IMR-90 (cell line): ENCODE measurements at regions not wholly inside any gene's neighbourhood (a gene's known extent, or its start where the extent isn't known, plus 50 kb on each side); places are given as distances from the start of the nearest gene placed in this dataset.
"Not testable (repeated sequence)": the region's sequence is repeated elsewhere in the genome, so short reads cannot be mapped to it uniquely, and the experiment has no call there.

ENCODE experiments used
- CEBPB ChIP-seq: IDR thresholded peaks from 2 replicates; pipeline ENCODE4 v1.6.1; 2012; ENCODE audit warnings: low read depth, low read length, improper control_type of control experiment
- CHD1 ChIP-seq: IDR thresholded peaks from 2 replicates; pipeline ENCODE4 v1.6.1; 2012; ENCODE audit warnings: low read depth, low read length, improper control_type of control experiment
- ELK1 ChIP-seq: fragments of 150-350 bp; IDR thresholded peaks from 2 replicates; pipeline ENCODE4 v1.6.1; 2016; ENCODE audit warnings: low read depth, mild to moderate bottlenecking, low read length, moderate library complexity, borderline replicate concordance
- FOS ChIP-seq: fragments of 150-350 bp; IDR thresholded peaks from 2 replicates; pipeline ENCODE4 v1.6.1; 2016; ENCODE audit warnings: low read depth, low read length
- MAFK ChIP-seq: IDR thresholded peaks from 2 replicates; pipeline ENCODE4 v1.6.1; 2012; ENCODE audit warnings: low read depth, low read length, improper control_type of control experiment
- MAZ ChIP-seq: IDR thresholded peaks from 2 replicates; pipeline ENCODE4 v1.6.1; 2012; ENCODE audit warnings: low read depth, mild to moderate bottlenecking, low read length, improper control_type of control experiment, moderate library complexity, borderline replicate concordance
- MXI1 ChIP-seq: IDR thresholded peaks from 2 replicates; pipeline ENCODE4 v1.6.1; 2012; ENCODE audit warnings: low read depth, mild to moderate bottlenecking, low read length, moderate library complexity, borderline replicate concordance
- POLR2A ChIP-seq: IDR thresholded peaks from 2 replicates; pipeline ENCODE4 v1.6.1; 2012; ENCODE audit warnings: mild to moderate bottlenecking, low read depth, low read length
- RAD21 ChIP-seq: IDR thresholded peaks from 2 replicates; pipeline ENCODE4 v1.6.1; 2012; ENCODE audit warnings: low read length, improper control_type of control experiment
- RCOR1 ChIP-seq: IDR thresholded peaks from 2 replicates; pipeline ENCODE4 v1.6.1; 2012; ENCODE audit warnings: mild to moderate bottlenecking, low read length, improper control_type of control experiment; ENCODE audit not compliant: insufficient replicate concordance
- RFX5 ChIP-seq: IDR thresholded peaks from 2 replicates; pipeline ENCODE4 v1.8.0; 2012; ENCODE audit warnings: low read depth, mild to moderate bottlenecking, low read length, moderate library complexity
- SMC3 ChIP-seq: fragments of 150-350 bp; IDR thresholded peaks from 2 replicates; pipeline ENCODE4 v1.6.1; 2016; ENCODE audit warnings: low read depth, mild to moderate bottlenecking, antibody characterized with exemption, low read length, moderate library complexity
- TF ChIP-seq, protein P1 (sequence below): conservative IDR thresholded peaks from 2 replicates; pipeline ENCODE4 v1.5.1; 2012; ENCODE audit warnings: mild to moderate bottlenecking, low read depth, low read length, improper control_type of control experiment
- TF ChIP-seq, protein P2 (sequence below): fragments of 150-350 bp; IDR thresholded peaks from 2 replicates; pipeline ENCODE4 v1.6.1; 2017; ENCODE audit warnings: mild to moderate bottlenecking, antibody characterized with exemption, low read length, low read depth

GRCh38 chr17:64719517-64719916 lies 57.4 kb upstream of the SMURF2 start:
- TF ChIP-seq POLR2A, SMC3, RAD21, RFX5, FOS, CEBPB, RCOR1, CHD1, MAZ, ELK1, MXI1, MAFK: not testable (repeated sequence)
- TF ChIP-seq, protein P1, sequence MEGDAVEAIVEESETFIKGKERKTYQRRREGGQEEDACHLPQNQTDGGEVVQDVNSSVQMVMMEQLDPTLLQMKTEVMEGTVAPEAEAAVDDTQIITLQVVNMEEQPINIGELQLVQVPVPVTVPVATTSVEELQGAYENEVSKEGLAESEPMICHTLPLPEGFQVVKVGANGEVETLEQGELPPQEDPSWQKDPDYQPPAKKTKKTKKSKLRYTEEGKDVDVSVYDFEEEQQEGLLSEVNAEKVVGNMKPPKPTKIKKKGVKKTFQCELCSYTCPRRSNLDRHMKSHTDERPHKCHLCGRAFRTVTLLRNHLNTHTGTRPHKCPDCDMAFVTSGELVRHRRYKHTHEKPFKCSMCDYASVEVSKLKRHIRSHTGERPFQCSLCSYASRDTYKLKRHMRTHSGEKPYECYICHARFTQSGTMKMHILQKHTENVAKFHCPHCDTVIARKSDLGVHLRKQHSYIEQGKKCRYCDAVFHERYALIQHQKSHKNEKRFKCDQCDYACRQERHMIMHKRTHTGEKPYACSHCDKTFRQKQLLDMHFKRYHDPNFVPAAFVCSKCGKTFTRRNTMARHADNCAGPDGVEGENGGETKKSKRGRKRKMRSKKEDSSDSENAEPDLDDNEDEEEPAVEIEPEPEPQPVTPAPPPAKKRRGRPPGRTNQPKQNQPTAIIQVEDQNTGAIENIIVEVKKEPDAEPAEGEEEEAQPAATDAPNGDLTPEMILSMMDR, result not testable (repeated sequence)
- TF ChIP-seq, protein P2, sequence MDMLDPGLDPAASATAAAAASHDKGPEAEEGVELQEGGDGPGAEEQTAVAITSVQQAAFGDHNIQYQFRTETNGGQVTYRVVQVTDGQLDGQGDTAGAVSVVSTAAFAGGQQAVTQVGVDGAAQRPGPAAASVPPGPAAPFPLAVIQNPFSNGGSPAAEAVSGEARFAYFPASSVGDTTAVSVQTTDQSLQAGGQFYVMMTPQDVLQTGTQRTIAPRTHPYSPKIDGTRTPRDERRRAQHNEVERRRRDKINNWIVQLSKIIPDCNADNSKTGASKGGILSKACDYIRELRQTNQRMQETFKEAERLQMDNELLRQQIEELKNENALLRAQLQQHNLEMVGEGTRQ, result not testable (repeated sequence)
